ENCODE measurements at regions not wholly inside any gene's neighbourhood (a gene's known extent, or its start where the extent isn't known, plus 50 kb on each side); places are given as distances from the start of the nearest gene placed in this dataset.
"Not testable (repeated sequence)": the region's sequence is repeated elsewhere in the genome, so short reads cannot be mapped to it uniquely, and the experiment has no call there.

- no peak for DNase-seq
Observed at GRCh38 chr16:35752773-35753558, 2293.6 kb downstream of the TP53TG3F start.

GRCh38 chr16:35753559-35754390 lies 2294.4 kb downstream of the TP53TG3F start:
- DNase-seq: no peak

DNA sequence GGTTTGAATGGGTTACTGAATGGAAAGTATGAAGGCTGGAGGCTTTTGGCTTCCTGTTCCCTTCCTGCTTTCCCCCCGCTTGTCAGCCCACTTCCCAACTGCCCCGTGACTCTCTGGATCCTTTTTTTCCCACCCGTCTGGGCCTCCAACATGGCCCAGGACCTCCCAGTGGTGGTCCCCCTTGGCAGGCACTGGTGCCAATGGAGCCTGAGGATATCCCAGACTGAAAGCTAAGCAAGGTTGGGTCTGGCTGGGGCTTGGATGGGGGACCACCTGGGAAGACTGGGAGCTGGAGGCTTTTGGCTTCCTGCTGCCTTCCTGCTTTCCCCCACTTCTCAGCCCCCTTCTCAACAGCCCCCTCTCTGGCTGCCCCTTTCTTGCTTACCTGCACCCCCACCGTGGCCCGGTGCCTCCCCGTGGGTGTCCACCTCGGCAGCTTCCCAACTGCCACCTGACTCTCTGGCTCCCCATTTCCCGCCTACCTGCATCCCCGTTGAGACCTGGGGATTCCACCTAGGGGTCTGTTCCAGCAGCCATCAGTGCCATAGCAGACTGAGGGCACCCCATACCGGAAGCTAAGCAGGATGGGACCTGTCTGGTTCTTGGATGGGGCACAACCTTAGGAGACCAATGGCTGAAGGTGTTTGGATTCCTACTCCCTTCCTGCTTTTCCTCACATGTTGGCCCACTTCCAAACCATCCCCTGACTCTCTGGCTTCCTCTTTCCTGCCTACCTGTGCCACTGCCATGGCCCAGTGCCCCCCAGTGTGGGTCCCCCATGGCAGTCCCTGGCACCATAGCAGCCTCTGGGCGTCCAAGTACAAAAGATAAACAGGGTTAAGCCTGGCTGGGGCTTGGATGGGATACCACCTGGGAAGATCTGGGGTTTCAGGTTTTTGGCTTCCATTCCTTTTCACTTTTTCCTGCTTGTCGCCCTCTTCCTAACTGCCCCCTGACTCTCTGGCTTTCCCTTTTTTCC lies 2295.3 kb downstream of the TP53TG3F start:
- no peak for DNase-seq

GRCh38 chr16:35788381-35788780 lies 2329.0 kb downstream of the TP53TG3F start:
- no peak for DNase-seq

DNA sequence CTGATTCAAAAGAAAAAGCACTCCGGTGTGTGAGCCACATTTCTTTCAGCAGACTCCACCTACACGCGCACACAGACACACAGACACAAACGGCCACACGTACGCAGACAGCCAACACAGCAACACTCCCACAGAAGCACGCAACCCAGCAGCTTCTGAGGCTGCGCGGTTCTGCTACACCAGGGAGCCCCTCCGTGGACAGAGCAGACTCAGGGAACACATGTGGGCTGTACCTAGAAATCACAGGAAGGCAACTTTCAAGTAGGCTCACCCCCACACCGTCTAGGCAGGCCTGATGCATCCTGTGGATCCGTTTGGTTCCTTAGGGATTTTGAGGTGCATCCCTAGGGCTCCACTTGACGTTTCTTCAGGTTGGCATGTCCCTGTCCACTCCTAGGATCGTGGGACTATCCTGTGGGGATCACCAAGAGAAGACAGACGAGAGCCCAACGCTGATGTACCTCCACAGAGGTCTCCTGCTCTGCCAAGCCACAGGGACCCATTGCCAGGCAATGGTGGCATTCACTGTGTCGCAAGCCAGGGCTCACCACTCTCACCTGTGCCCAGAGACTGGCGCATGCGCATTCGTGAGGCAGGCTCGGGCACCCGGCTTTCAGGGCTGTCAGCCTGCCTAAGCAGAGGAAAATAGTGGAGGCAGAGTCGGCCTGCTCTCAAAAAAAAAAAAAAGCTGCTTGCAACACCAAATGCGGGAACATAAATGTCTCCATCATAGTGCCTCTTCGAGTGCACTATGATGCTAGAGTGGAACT lies 2333.3 kb downstream of the TP53TG3F start:
- DNase-seq: no peak

- no peak for DNase-seq
Observed at GRCh38 chr16:35793601-35794000, 2334.2 kb downstream of the TP53TG3F start.

DNA sequence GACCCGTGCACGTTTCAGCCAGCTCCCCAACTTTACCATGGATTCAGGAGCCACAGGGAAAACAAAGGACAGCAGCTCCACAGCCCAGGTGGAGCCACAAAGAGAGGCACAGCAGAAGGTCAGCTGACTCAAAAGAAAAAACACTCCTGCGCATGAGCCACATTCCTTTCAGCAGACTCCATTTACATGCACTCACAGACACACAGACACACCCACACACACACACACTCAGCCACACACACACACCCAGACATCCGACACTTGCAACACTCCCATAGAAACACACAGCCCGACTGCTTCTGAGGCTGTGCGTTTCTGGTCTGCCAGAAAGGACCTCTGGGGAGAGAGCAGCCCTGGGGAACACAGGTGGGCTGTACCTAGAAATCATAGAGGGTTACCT lies 2335.5 kb downstream of the TP53TG3F start:
- no peak for DNase-seq

- DNase-seq: no peak
Observed at GRCh38 chr16:35795361-35796029, 2336.1 kb downstream of the TP53TG3F start.

- DNase-seq: no peak
Observed at GRCh38 chr16:35797811-35798210, 2338.4 kb downstream of the TP53TG3F start.

DNA sequence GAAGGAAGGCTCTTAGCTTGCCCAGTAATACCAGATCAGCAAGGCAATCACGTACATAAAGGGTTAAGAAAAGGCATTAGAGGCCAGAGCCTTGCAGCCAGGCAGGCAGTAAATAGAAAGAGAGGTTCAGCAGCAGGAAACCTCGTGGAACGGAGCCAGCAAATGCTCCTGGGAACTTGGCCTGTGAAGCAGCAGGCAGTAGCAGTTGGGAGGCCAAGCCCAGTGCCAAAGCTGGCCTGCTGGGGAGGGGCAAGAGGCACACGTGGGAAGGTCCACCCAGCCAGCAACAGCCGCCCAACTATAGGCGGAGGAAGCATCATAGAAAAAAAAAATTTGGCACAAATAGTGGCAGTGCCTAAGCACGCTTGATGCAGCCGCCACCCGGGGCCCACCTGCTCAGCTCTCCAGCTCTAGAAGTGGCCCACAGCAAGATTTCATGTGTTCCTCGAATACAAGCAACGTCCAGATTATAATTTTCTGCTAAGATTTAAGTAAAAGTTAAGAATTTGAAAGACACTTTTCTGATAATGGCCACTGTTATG lies 2339.5 kb downstream of the TP53TG3F start:
- no peak for DNase-seq

DNA sequence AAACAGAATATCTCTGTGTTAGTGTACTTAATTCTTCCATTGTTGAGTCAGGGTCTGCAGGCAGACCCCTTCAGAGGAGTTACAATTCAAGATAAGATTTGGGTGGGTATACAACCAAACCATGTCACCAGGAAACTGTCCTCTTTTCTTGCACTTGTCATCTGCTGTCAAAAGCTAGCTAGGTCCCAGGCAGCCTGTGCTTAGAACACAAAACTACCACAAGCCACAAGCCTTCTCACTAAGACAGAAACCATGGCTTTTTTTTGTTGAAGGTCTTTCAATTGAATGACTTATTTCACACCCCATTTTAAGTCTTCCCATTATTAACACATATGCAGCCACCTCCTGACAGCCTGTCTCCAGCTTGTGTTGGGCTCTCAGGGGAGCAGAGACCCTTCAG lies 2345.1 kb downstream of the TP53TG3F start:
- DNase-seq: not testable (repeated sequence)

GRCh38 chr16:35823342-35823741 lies 2363.9 kb downstream of the TP53TG3F start:
- no peak for DNase-seq

- DNase-seq: no peak
Observed at GRCh38 chr16:35841632-35842031, 2382.2 kb downstream of the TP53TG3F start.

DNA sequence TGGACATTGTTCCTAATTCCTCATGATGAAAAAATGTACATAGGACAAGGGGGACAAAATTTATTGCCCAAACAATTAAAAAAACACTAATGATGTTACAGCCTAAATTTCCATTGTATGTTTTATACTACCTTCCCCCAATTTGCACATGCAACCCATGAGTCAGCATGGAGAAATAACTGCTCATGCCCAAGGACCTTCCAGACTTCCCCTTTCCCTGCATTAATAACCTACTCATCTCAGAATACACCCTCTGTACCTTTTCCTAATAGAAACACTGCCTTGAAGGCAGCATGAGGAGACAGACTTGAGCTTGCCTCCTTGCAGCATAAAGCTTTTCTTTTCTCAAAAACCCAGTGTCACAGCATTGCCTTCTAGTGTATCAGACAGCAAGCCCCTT lies 2402.8 kb downstream of the TP53TG3F start:
- DNase-seq: no peak

DNA sequence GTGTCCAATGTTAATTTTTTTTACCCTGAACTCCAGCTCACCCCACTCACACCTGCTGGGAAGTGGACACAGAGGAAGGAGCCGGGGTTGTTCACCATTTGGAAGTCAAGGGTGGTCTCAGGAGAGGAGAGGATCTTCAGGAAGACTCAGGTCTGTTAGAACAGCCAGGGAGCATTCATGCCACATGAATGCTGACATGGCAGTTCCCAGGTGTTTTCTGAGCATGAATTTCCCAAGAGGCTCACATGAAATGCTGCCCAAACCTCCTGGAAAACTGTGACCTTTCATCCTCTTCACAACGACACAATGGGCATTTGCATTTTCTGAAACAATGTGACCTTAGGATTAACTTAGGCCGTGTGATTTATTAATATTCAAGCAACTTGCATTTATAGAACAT lies 2409.2 kb downstream of the TP53TG3F start:
- DNase-seq: no peak

GRCh38 chr16:35873472-35873871 lies 2414.1 kb downstream of the TP53TG3F start:
- DNase-seq: no peak

GRCh38 chr16:35881654-35882053 lies 2422.2 kb downstream of the TP53TG3F start:
- DNase-seq: no peak

GRCh38 chr16:35906440-35906839 lies 2447.0 kb downstream of the TP53TG3F start:
- DNase-seq: no peak

DNA sequence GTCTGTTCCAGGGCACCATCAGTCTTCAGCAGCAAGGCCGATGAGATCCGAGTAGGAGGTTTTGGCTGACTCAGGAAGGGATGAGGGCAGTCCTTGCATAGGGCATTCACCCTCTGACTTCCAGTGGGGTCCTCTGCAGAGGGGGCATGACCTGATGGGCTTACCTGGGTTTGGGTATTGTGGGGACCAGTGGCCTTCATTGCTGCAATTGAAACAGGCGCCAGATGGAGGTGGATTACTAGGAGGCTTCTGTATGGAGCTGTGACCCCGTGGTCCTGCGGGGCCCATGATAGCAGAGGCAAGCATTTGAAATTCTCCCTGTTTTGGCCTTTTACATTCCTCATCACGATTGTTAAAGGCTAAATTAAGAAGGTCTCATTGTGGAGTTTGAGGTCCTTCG lies 2448.7 kb downstream of the TP53TG3F start:
- no peak for DNase-seq

DNA sequence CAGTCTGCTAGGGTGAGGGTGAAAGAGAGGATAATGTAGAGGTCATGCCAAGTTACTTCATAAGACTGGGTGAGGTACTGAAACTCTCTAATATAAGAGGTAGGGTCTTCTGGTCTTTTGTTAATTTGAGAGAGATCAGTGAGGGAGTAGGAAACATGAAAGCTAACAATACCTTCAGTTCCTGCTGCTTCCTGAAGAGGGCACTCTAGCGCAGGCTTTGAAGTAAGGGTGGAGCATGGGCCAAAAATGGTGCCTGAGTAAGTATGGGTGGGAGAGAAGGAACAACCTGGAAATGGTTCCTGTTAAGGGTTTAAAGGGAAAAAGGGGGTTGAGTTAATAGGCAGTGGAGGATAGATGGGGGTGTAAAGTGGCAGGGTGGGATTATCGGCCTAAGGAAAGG lies 2449.5 kb downstream of the TP53TG3F start:
- DNase-seq: no peak

DNA sequence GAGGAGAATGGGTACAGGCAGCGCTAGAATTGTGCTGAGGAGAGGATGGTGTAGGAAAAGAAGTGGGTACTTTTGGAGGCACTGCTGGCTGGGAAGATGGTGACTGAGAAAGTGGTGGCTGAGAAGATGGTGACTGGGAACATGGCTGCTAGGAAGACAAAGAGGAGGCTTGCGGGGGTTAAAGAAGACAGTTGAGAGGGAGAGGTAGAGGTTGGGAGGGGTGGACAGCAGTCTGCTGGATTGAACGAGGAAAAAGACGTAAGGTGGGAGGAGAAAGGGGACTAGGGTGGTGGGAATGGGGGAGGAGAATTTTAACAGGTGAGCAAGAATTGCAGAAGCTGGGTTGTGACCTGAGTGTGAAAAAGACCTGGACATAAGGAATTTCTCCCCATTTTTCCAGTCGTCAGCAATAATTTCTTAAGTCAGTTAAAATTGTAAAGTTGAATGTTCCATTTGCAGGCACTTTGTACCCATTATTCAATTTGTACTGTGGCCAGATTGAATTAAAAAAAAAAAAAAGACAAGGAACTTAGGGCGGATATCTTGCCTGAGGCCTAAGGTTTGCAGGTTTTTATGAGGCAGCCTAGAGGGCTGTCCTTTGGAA lies 2450.0 kb downstream of the TP53TG3F start:
- no peak for DNase-seq

Data from dermis blood vessel endothelial cell (primary cell).